NCI-H146 treated with DMSO at 0.1 percent for 48 hours (cell line): ENCODE measurements at regions not wholly inside any gene's neighbourhood (a gene's known extent, or its start where the extent isn't known, plus 50 kb on each side); places are given as distances from the start of the nearest gene placed in this dataset.
A peak's percentile ranks its signal among the peaks of the same experiment; 100 is the strongest.

Experiments used
- DNase-seq: peaks from one replicate; lab custom pipeline; 2025; ENCODE audit not compliant: unreplicated experiment; lab: John Stamatoyannopoulos, UW

GRCh38 chr4:60117726-60118323 is 1082.3 kb upstream of the ADGRL3 start:
- DNase-seq = no peak

GRCh38 chr4:60122820-60123219 is 1077.3 kb upstream of the ADGRL3 start:
- DNase-seq = no peak

- DNase-seq = no peak
Observed at GRCh38 chr4:60128888-60129287, 1071.2 kb upstream of the ADGRL3 start.

GRCh38 chr4:60129740-60130139 is 1070.4 kb upstream of the ADGRL3 start:
- no peak for DNase-seq

- DNase-seq = no peak
Observed at GRCh38 chr4:60133375-60133774, 1066.8 kb upstream of the ADGRL3 start.

GRCh38 chr4:60134099-60134498 is 1066.0 kb upstream of the ADGRL3 start:
- DNase-seq = no peak

- no peak for DNase-seq
Observed at GRCh38 chr4:60155088-60155487, 1045.0 kb upstream of the ADGRL3 start.

GRCh38 chr4:60173103-60173502 is 1027.0 kb upstream of the ADGRL3 start:
- no peak for DNase-seq

GRCh38 chr4:60173718-60174117 is 1026.4 kb upstream of the ADGRL3 start:
- DNase-seq = no peak

GRCh38 chr4:60175241-60175640 is 1024.9 kb upstream of the ADGRL3 start:
- DNase-seq = no peak

GRCh38 chr4:60187428-60187827 is 1012.7 kb upstream of the ADGRL3 start:
- no peak for DNase-seq

GRCh38 chr4:60189286-60189685 is 1010.8 kb upstream of the ADGRL3 start:
- DNase-seq = no peak

GRCh38 chr4:60194214-60194613 is 1005.9 kb upstream of the ADGRL3 start:
- no peak for DNase-seq

GRCh38 chr4:60195256-60195655 is 1004.9 kb upstream of the ADGRL3 start:
- DNase-seq = no peak

GRCh38 chr4:60201052-60201673 is 999.0 kb upstream of the ADGRL3 start:
- peak; percentile 46 for DNase-seq

GRCh38 chr4:60209588-60209987 is 990.5 kb upstream of the ADGRL3 start:
- no peak for DNase-seq

- DNase-seq = no peak
Observed at GRCh38 chr4:60215906-60216305, 984.2 kb upstream of the ADGRL3 start.

- no peak for DNase-seq
Observed at GRCh38 chr4:60216752-60217151, 983.4 kb upstream of the ADGRL3 start.

GRCh38 chr4:60221866-60222265 is 978.3 kb upstream of the ADGRL3 start:
- no peak for DNase-seq

GRCh38 chr4:60223208-60223923 is 976.8 kb upstream of the ADGRL3 start:
- no peak for DNase-seq

- no peak for DNase-seq
Observed at GRCh38 chr4:60241866-60242265, 958.3 kb upstream of the ADGRL3 start.

GRCh38 chr4:60249784-60250183 is 950.3 kb upstream of the ADGRL3 start:
- DNase-seq = no peak
